ENCODE measurements at regions not wholly inside any gene's neighbourhood (a gene's known extent, or its start where the extent isn't known, plus 50 kb on each side); places are given as distances from the start of the nearest gene placed in this dataset.
A peak's percentile ranks its signal among the peaks of the same experiment; 100 is the strongest.

GRCh38 chr13:67367399-67367798, 137.3 kb upstream of the PCDH9 start:
- no peak overlapping the region for H2AFZ ChIP-seq (ENCODE audit: low read depth, low read length)
- no peak for FAIRE-seq
- no peak for TF ChIP-seq EZH2 (IDR thresholded peaks at IDR 0.05; ENCODE audit: insufficient read depth, low read length)
- no peak for TF ChIP-seq CTCF (IDR thresholded peaks at IDR 0.05; ENCODE audit: insufficient read depth, low read depth, low read length)

GRCh38 chr13:67366533-67366932, 136.4 kb upstream of the PCDH9 start:
- peak; percentile 20 for TF ChIP-seq CTCF (IDR thresholded peaks at IDR 0.05; ENCODE audit: insufficient read depth, low read depth, low read length)
- no peak for TF ChIP-seq EZH2 (IDR thresholded peaks at IDR 0.05; ENCODE audit: insufficient read depth, low read length)
- Histone ChIP-seq H2AFZ (ENCODE audit: low read depth, low read length) (no peak overlapping the region), H3K36me3 (ENCODE audit: insufficient read depth, low read length) (no peaks in the 10 kb centered on the region), H3K9me3 (ENCODE audit: insufficient read depth, low read depth, low read length) (no peaks in the 10 kb centered on the region), H3K4me2 (ENCODE audit: low read length) (no peak overlapping the region), H3K79me2 (ENCODE audit: insufficient read depth, low read length) (no peaks in the 10 kb centered on the region), H4K20me1 (ENCODE audit: insufficient read depth, low read length) (no peaks in the 10 kb centered on the region), H3K4me1 (ENCODE audit: insufficient read depth, low read length) (peaks cover 11% of the 10 kb centered on the region), H3K27me3 (ENCODE audit: insufficient read depth, low read length) (no peaks in the 10 kb centered on the region), H3K9ac (ENCODE audit: low read length) (no peak overlapping the region), H3K27ac (ENCODE audit: low read depth, low read length) (no peak overlapping the region), H3K4me3 (ENCODE audit: insufficient read depth, low read depth, low read length) (no peak overlapping the region)
- Mint-ChIP-seq H3K27ac (ENCODE audit: unreplicated experiment) (no peak overlapping the region), H3K4me3 (ENCODE audit: unreplicated experiment) (no peak overlapping the region), H3K4me1 (ENCODE audit: low read depth, unreplicated experiment) (peaks cover 15% of the 10 kb centered on the region), H3K27me3 (ENCODE audit: low read depth, unreplicated experiment) (no peaks in the 10 kb centered on the region), H3K36me3 (ENCODE audit: low read depth, unreplicated experiment) (no peaks in the 10 kb centered on the region), H3K9me3 (ENCODE audit: unreplicated experiment) (no peaks in the 10 kb centered on the region)
- FAIRE-seq (no peak), DNase-seq (ENCODE audit: low read depth) (no peak)

More at GRCh38 chr13:67367399-67367798, 137.3 kb upstream of the PCDH9 start:
- H3K9me3 Mint-ChIP-seq (ENCODE audit: unreplicated experiment), result no peaks in the 10 kb centered on the region
- Histone ChIP-seq H3K27me3 (ENCODE audit: insufficient read depth, low read length) (no peaks in the 10 kb centered on the region), H3K4me2 (ENCODE audit: low read length) (no peak overlapping the region), H3K9me3 (ENCODE audit: insufficient read depth, low read depth, low read length) (no peaks in the 10 kb centered on the region), H3K9ac (ENCODE audit: low read length) (no peak overlapping the region), H3K27ac (ENCODE audit: low read depth, low read length) (no peak overlapping the region), H3K4me1 (ENCODE audit: insufficient read depth, low read length) (peaks cover 11% of the 10 kb centered on the region), H3K79me2 (ENCODE audit: insufficient read depth, low read length) (no peaks in the 10 kb centered on the region), H3K36me3 (ENCODE audit: insufficient read depth, low read length) (no peaks in the 10 kb centered on the region), H3K4me3 (ENCODE audit: insufficient read depth, low read depth, low read length) (no peak overlapping the region), H4K20me1 (ENCODE audit: insufficient read depth, low read length) (no peaks in the 10 kb centered on the region)
- H3K36me3 Mint-ChIP-seq (ENCODE audit: low read depth, unreplicated experiment), result no peaks in the 10 kb centered on the region
- no peak for DNase-seq (ENCODE audit: low read depth)
- H3K27ac Mint-ChIP-seq (ENCODE audit: unreplicated experiment), result no peak overlapping the region
- H3K4me3 Mint-ChIP-seq (ENCODE audit: unreplicated experiment), result no peak overlapping the region
- H3K27me3 Mint-ChIP-seq (ENCODE audit: low read depth, unreplicated experiment), result no peaks in the 10 kb centered on the region
- H3K4me1 Mint-ChIP-seq (ENCODE audit: low read depth, unreplicated experiment), result peaks cover 19% of the 10 kb centered on the region

GRCh38 chr13:67355812-67356476, 125.8 kb upstream of the PCDH9 start:
- Histone ChIP-seq H4K20me1 (ENCODE audit: insufficient read depth, low read length) (no peaks in the 10 kb centered on the region), H3K36me3 (ENCODE audit: insufficient read depth, low read length) (no peaks in the 10 kb centered on the region), H3K79me2 (ENCODE audit: insufficient read depth, low read length) (no peaks in the 10 kb centered on the region), H3K4me3 (ENCODE audit: insufficient read depth, low read depth, low read length) (no peak overlapping the region), H3K4me1 (ENCODE audit: insufficient read depth, low read length) (no peaks in the 10 kb centered on the region), H2AFZ (ENCODE audit: low read depth, low read length) (peak overlapping the region; percentile 20), H3K9ac (ENCODE audit: low read length) (no peak overlapping the region), H3K27ac (ENCODE audit: low read depth, low read length) (no peak overlapping the region), H3K4me2 (ENCODE audit: low read length) (no peak overlapping the region), H3K9me3 (ENCODE audit: insufficient read depth, low read depth, low read length) (no peaks in the 10 kb centered on the region), H3K27me3 (ENCODE audit: insufficient read depth, low read length) (no peaks in the 10 kb centered on the region)
- Mint-ChIP-seq H3K27ac (ENCODE audit: unreplicated experiment) (no peak overlapping the region), H3K4me3 (ENCODE audit: unreplicated experiment) (no peak overlapping the region), H3K4me1 (ENCODE audit: low read depth, unreplicated experiment) (peaks cover 9% of the 10 kb centered on the region), H3K27me3 (ENCODE audit: low read depth, unreplicated experiment) (no peaks in the 10 kb centered on the region), H3K9me3 (ENCODE audit: unreplicated experiment) (no peaks in the 10 kb centered on the region), H3K36me3 (ENCODE audit: low read depth, unreplicated experiment) (no peaks in the 10 kb centered on the region)
- TF ChIP-seq CTCF (IDR thresholded peaks at IDR 0.05; ENCODE audit: insufficient read depth, low read depth, low read length), result no peak
- no peak for TF ChIP-seq EZH2 (IDR thresholded peaks at IDR 0.05; ENCODE audit: insufficient read depth, low read length)
- FAIRE-seq (no peak), DNase-seq (ENCODE audit: low read depth) (no peak)
